C4-2B (cell line): ENCODE measurements at regions not wholly inside any gene's neighbourhood (a gene's known extent, or its start where the extent isn't known, plus 50 kb on each side); places are given as distances from the start of the nearest gene placed in this dataset.
"Not testable (repeated sequence)": the region's sequence is repeated elsewhere in the genome, so short reads cannot be mapped to it uniquely, and the experiment has no call there.

Source experiments
- H3K27ac ChIP-seq: fragments of 450-650 bp; 2 replicates; pipeline ENCODE4 v1.5.1; 2017
- CTCF ChIP-seq: fragments of 450-650 bp; conservative IDR thresholded peaks from 2 replicates; pipeline ENCODE4 v1.5.1; 2017; ENCODE audit warnings: mild to moderate bottlenecking
- ZFX ChIP-seq: fragments of 450-650 bp; IDR thresholded peaks from 2 replicates; pipeline ENCODE4 v1.6.1; 2017

- no peak overlapping the region for H3K27ac ChIP-seq
- TF ChIP-seq CTCF (no peak), ZFX (no peak)
Measured at GRCh38 chr13:111436446-111436845, 116.0 kb downstream of the TEX29 start.

DNA sequence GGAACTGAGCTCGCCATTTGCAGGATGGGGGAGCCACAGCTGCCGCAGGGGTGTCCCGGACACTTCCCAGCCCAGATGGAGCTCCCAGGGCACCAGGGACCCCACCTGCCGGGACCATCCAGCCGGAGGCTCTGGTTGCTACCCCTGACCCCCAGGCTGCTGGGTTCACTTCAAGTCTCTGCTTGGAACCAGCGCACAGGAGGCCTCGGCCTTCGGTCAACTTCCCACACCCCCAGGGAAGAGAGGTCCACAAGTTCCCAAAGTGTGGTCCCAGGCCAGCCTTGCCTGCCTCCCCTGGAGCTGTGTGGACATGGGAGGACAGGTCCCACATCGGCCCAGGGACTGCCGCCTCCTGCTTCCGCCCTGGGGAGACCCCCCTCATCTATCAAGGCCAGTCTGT, 117.0 kb downstream of the TEX29 start:
- no peak for TF ChIP-seq CTCF
- TF ChIP-seq ZFX = no peak
- no peak overlapping the region for H3K27ac ChIP-seq

GRCh38 chr13:111437856-111438547, 117.6 kb downstream of the TEX29 start:
- TF ChIP-seq CTCF (no peak), ZFX (no peak)
- H3K27ac ChIP-seq = no peak overlapping the region

- H3K27ac ChIP-seq = not testable (repeated sequence)
- TF ChIP-seq CTCF = peak; percentile 53
Measured at GRCh38 chr13:111440492-111440891, 120.0 kb downstream of the TEX29 start.

DNA sequence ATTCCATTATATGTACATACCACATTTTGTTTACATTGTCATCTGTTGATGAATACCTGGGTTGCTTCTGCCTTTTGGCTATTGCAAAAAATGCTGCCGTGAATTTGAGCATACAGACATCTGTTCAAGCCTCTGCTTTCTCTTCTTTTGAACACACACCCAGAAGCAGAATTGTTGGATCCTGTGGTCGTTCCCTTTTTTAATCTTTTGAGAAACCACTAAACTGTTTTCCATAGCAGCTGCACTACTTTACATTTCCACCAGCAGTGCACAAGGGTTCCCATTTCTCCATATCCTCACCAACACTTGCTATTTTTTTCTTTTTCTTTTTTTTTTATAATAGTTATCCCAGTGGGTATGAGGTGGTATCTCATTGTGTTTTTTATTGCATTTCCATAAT, 123.5 kb downstream of the TEX29 start:
- TF ChIP-seq CTCF (no peak), ZFX (no peak)
- H3K27ac ChIP-seq = no peak overlapping the region

- H3K27ac ChIP-seq = no peak overlapping the region
- no peak for TF ChIP-seq ZFX
- TF ChIP-seq CTCF = no peak
Measured at GRCh38 chr13:111448504-111448903, 128.1 kb downstream of the TEX29 start.

GRCh38 chr13:111449041-111449440, 128.6 kb downstream of the TEX29 start:
- H3K27ac ChIP-seq = no peak overlapping the region
- TF ChIP-seq ZFX (no peak), CTCF (no peak)
